IMR-90 (cell line): ENCODE measurements at regions not wholly inside any gene's neighbourhood (a gene's known extent, or its start where the extent isn't known, plus 50 kb on each side); places are given as distances from the start of the nearest gene placed in this dataset.

Source experiments
- CTCF ChIP-seq: conservative IDR thresholded peaks from 2 replicates; pipeline ENCODE4 v1.5.1; 2012; ENCODE audit warnings: mild to moderate bottlenecking, low read depth, low read length, improper control_type of control experiment
- RFX5 ChIP-seq: IDR thresholded peaks from 2 replicates; pipeline ENCODE4 v1.8.0; 2012; ENCODE audit warnings: low read depth, mild to moderate bottlenecking, low read length, moderate library complexity

GRCh38 chr3:498487-498886 lies 301.9 kb downstream of the CHL1 start:
- TF ChIP-seq CTCF = no peak
- no peak for TF ChIP-seq RFX5
